ENCODE measurements at regions not wholly inside any gene's neighbourhood (a gene's known extent, or its start where the extent isn't known, plus 50 kb on each side); places are given as distances from the start of the nearest gene placed in this dataset.

DNA sequence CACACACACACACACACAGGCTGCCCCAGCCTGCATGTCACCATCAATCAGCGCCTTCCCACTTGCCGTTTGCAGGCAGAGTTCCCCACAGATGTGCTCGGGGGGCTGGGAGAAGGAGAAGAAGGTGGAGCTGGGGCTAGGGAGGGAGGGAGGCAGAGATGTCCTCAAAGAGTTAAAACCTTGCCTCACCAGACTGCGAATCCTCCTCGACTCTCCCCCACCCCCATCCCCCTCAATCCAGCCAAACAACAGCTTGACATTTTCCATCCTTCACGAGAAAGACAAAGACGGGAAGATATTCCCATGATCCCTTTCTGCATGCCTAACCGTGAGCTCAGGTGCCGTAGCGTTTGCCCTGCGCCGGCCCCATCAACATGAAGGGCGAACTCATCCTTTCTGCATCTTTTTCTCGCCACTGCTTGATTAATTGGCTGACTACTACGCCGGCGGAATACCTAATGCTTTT, 365.5 kb downstream of the MIAT start:
- FAIRE-seq: no peak

DNA sequence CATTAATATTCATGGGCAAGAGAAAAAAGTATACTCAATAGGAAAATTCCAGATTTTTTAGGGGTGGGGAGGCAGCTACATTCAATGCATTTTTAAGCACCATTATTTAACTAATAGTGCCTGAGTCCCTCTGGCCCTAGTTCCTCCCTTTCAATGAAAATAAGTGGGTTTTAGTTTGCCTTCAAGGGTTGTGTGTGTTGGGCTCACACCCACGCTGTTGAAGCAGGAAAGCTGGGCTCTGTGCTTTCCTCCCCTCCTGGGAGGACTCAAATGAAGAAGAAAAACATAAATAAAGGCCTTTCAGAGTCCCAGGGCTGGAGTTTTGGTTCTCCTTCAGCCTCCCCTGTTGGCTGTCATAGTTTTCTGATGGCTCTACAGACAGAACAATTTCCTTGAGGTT, 366.2 kb downstream of the MIAT start:
- FAIRE-seq: no peak

DNA sequence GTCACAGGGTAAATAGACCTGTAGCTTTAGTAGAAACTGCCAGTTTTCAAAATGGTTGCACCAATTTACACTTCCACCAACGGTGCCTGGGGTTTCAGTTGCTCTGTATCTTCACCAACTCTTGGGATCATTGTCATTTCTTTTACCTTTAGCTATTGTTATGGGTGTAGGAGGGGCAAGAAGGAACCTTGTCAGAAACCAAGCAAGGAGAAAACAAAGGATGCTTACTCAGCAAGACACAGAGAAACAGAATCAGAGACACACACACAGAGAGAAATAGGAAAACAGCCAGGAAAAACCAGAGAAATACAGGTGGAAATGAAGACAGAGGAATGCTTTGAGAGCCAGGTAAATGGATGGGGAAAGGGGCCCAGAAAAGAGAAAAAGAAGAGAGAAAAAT, 367.6 kb downstream of the MIAT start:
- FAIRE-seq: no peak

DNA sequence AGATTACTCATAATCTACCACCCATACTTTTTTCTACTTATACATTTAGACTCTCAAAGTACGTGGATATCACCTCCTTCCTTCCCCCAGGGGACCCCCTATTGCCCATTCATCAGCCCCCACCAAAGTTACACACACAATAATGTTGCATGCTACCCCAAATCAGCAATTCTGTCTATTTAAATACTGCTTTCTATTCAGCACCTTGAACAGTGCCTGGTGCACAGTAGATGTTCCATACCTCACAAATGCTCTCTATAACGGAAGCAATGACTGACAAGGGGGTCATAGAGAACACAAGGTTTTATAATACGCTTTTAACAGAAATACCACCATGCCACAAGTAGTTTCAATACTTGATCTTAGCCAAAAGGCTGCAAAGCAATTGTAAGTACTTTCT, 370.7 kb downstream of the MIAT start:
- no peak for FAIRE-seq

DNA sequence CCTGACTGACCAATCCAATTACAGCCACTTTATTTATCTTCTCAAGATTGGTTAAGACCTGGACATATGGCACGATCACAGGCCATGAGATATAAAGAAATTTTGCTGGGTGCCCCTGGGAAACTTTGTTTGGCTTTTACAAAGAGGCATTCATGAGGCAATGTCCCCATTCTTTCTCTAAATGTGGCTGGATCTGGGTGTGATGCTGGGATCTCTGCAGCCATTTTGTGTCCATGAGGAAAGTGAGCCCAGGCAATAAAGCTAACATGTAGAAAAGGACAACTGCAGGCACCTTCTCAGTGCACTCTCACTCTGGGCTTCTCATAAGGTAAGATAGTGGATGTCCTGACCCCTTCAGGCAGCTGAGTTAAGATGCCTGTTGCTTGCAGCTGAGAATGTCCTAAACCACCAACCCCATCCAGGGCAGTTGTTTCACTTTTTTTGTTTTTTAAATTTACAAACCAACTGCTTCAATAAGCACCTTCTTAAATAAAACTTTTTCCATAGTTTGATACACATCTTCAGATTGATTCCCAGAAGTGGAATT, 372.3 kb downstream of the MIAT start:
- FAIRE-seq: no peak

DNA sequence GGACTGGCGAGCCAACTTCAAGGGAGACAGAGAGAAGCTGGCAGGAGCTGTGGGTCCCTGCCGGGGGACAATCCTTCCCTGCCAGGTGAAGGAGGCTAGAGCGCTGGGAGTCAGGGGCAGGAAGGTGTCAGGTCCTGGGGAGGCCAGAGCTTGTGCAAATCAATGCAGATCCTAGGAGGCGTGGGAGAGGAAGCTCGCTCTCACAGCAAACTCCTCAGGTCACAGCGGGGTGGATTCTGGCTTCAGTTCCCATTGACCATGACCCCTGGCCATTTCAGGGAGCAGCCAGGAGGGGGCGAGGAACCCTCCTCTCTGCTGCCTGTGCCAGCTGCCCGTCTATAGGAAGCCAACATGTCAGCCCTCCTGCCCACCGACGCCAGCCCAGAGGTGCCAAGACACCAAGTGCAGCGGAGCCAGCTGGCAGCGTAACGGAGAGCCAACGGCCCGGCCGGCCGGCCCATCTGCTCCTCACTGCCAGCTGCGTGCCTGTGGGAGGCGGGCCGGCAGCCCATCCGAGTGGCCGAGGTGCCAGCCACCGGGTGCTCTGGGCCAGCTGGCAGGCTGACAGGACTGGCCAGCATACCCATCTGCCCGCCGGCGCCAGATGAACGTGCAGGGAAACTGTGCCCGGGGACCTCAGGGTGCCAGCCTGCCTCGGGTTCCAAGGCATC, 374.8 kb downstream of the MIAT start:
- no peak for FAIRE-seq

DNA sequence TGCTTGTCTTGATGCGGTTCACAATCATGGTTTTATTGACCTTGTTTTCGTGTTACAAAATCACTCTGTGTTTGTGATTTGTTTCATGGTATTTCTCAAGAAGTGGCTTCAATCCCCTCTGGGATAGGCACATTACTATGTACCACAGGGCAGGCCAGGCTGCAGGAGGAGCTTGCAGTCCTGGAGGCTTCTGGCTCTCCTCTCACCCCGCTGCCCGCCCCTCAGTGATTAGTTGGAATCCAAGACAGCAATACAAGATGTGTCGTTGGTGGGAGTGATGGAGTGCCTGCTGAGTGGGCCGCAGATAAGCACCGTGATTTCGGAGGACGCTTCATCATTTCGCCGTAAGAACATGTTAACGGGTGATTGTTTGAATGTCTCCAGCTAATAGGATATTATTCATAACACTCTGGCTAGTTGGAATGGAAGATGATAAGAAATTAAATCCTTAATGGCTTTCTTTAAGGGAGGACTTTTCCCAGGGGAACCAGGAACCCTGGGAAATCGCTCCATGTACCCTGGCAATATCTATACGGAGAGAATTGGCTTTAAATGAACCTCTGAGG, 384.4 kb downstream of the MIAT start:
- FAIRE-seq: no peak

DNA sequence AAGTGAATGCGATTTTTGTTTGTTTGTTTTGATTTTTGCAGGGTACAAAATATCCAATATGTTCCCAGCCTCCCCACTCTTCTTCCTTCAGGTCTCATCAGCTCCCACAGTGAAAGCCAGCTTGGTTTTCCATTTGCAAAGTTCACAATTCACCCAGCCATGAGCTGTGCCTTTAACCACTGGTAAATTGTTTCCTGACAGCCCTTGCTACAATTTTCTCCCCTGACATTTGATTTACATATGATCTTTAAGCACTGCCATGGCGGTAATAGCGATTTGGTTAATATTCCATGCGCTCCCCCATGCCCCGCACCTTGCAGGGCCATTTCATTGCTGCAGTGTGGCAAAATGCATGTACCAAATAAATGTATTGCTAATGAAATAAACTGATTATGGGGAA, 385.9 kb downstream of the MIAT start:
- no peak for FAIRE-seq

DNA sequence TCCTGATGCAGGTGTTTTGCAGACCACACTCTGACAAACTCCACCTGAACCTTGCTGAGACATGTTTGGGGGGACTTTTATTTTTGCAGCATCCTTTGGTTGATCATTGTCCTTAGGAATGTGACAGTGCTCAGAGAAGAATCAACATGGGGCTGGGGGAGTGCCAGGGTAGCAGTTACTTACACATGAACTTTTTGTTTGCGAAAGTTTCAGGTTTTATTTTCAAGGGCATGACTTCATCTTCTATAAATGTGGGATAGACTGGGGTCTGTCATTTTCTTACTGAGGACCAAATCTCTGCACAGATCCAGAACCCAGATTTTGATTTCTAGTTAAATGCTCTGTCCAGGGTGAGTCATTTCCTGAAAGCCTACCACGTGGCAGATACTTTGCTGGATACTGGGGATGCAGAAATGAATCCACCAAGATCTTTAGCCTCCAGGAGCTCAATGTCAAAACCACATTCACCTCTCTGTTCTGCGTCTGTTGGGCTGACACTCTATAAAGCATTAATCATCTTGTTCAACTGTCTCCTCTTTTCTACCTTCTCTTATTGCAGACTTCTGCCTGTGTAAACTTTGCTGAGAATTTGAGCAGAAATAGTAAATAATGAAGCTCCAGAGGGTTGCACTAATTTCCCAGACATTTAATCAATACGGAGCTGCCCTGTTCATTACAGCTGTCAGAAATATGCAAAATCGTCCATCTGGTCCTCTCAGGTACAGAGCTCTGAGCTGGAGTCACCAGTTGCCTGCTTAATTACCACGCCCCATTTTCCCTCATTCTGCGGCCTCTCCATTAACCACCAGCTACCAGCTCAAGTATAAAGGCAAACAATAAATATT, 387.9 kb downstream of the MIAT start:
- FAIRE-seq: no peak

DNA sequence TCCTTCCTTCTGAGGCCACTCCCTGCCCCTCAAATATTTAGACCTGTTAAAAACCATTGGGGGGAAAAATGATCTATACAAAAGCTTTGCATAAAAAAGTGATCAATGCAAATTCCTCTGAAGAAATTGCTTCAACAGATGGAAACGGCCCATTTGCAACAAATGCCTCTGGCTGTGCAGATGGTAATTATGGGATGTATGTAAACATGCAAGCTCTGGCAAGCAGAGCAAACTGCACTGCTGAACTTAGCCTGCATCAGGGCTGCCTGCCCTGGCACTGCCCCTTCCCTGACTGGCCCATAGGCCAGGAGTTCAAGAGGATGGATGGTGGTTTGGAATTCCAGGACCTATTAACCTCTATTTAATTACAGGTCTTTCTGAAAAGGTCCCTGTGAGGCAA, 388.7 kb downstream of the MIAT start:
- no peak for FAIRE-seq

DNA sequence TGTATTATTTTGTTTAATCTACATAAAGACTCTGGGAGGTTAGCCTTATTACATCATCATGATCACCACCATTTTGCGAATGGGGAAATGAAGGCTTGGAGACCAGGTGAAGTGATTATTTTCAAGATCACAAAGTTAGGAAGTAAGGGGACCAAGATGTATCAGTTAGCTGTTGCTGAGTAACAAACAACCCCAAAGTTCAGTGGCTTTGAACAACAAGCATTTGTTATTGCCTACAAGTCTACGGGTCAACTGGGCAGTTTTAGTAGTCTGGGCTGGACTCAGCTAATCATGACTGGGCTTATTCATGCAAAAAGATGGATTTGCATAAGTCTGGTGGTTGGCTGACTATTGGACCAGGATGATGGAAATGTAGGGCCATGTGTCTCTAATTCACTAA, 389.2 kb downstream of the MIAT start:
- no peak for FAIRE-seq

DNA sequence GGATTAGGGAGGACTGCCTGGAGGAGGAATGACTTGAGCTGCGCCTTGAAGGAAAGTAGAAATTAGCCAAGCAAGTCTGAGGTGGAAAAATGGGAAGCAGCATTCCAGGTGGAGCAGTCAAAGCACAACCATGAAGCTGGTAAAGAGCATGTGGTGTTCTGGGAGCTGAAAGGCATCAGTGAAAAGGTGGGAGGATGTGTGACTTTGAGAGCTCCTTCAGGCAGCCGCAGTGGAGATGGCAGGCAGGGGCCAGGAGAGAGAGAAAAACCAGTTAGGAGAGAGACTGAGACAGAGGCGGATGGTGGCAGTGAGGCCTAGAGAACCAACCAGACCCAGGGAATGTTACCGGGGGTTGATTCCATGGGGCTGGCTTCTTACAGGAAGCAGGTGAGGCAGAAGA, 393.4 kb downstream of the MIAT start:
- FAIRE-seq: no peak

DNA sequence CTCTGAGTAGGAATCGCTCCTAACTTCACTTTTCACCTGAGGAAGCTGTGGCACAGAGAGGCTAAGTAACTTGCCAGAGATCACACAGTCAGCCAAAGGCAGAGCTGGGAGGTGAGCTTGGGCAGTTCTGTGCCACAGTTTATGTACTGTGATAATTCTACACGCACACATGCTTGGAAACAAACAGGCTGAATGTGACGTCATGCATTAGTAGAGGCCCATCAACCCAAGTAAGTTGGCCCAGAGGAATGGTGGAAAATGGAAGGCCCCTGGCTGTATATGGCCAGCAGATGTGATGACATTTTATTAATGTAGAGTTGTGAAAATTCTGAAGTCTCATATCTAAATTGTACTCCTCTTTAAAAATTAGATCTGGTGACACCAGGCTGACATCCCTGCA, 394.0 kb downstream of the MIAT start:
- FAIRE-seq: no peak

DNA sequence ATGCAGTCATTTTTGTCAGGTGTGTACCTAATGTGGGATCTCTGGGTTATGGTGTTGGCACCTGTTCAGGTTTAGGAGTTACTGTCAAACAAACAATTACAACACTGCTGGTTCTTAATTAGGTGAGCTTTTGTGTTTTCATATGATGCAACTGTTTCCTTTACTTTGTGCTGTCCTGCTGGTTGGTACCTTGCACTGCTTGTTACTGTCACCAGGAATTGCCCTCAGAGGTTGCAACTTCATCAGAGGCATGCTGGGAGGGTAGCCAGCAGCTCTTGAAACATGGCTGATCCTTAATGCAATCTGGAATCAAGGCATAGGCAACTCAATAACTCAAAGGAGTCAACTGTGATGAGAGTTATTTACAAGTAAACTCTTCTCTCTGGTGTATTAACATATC, 400.3 kb downstream of the MIAT start:
- FAIRE-seq: no peak

DNA sequence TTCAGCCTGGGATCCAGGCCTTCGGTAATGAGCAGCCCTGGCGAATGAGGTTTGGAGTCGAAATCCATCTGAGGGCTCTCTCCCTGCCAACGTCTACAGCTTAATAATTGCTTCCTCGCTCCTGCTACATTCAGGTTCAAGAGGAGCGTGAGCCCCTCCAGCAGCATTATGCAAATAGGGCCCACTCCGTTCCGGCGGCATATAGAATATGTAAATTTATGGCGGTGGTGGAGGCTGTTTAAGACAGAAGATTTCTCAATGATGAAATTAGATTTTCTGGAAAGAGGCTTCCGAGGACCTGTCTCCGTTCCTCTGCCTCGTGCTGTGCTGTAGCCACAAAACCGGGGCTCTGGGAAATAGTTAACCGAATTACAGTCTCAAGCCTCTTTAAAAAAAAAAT, 402.8 kb downstream of the MIAT start:
- FAIRE-seq: no peak

DNA sequence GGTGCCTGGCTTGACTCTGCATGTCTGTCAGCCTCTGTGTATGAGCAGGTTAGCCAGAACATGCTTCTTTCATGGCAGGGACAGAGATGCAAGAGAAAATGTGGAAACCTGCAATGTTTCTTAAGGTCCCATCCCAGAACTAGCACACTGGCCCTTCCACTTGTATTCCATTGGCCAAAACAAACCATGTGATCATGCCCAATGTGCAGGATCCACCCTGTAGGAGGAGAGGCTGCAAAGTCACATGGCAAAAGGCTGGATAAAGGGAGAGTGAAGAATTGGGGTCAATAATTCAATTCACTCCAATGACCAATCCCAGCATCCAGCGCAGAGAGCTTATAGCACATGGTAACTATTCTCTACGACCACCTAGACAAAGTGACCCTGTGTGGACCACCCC, 405.5 kb downstream of the MIAT start:
- FAIRE-seq: no peak

DNA sequence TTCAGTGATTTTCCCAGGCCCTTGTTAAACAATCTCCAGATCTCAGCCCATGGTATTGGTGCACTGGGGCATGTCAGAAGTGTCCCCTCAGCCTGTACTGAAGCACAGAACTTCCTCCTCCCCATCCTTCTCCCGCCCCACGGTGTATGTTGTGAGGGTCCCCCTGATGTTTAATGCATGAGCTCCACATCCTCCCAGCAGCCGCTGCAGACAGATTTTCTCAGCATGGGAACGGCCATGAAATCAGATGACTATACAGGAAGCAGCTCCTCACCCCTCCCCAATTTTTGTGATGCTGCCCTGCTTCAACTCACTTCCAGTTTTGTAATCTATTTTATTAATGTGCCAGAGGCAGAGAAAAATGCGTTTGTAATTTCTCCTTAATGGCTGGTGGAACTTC, 406.0 kb downstream of the MIAT start:
- FAIRE-seq: no peak

DNA sequence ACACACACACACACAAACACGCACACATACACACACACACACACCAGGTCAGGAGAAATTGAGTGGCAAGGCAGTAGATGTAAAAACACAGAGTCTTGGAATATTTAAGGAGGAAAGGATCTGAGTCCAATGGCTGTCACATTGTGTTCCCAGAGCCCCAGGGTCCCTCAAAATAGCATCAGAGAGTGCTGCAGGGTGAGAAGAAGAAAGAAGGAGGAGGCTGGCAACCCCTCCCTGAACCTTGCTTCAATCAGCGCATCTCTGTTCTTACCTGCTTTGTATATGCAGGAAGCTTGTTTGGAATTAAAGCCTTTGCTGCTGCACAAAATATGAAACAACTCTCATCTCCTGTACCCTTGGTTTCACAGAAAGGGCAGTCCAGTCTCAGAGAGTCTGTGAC, 406.5 kb downstream of the MIAT start:
- FAIRE-seq: no peak

DNA sequence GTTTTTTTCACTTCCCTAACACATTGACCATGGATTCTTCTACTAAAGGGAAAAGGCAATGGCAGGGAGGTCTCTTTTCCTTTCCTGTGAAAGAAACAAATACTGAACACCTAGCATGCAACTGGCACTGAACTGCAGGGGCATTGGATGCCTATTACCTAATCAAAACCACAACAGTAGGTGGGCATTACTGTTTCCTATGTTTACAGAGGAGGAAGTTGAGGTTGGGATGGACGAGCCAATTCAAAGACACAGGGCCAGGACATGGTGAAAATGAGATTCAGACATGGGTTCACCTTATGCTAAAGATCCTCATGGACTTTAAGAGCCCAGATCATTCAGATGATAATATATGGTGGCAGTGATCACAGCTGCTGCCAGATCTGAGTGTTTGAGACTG, 407.0 kb downstream of the MIAT start:
- FAIRE-seq: no peak

DNA sequence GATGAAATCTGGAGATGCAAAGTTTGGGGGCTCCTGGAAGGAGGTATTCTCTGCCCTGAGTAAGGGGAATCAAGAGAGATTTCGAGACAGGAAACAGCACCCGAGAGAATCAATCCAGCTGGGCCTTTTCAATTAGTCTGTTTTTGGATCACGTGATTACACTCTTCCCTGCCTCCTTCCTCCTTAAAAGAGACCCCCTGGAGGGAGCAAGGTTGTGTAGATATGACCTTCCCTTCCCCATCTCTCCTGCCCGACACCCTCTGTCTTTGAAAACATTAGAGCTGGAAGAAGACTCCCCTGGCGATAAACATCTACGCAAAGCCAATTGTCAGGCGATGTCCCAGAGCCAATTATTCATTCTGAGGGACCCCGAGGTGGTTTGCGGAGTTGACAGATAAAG, 407.9 kb downstream of the MIAT start:
- no peak for FAIRE-seq

DNA sequence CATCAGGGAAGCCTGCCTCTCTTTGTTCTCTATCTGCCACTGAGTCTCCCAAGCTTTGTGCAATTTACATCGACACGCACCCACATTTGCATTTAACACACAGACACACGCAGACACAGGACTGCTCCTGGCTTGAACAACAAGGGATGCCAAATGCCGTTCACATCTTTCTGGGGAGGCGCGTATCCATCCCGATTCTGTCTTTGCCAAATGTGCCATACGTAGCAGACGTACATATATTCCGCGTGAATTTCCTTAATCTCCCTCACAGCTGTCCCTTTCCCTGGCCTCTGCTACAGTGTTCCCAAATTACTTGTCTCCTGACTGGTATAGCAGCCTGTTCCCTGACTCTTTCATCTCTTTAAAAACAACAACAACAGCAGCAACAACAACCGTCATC, 409.5 kb downstream of the MIAT start:
- FAIRE-seq: no peak

DNA sequence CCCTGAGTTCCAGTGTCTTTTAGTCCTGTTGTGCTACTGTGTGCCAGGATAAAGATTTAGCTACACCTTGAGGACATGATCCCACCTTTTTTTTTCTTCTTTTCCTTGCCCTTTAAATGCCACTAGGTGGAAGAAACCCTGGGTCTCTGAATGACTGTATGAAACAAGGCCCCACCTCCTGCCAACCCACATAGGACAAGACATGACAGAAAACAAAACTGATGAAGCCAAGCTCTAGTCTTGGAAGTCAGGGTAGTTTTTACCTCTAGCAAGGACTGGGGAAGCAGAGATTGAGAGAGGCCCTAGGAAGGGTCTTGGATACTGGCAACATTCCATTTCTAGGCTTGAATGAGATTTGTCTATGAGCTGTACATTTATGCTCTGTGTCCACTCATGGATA, 410.7 kb downstream of the MIAT start:
- FAIRE-seq: no peak

DNA sequence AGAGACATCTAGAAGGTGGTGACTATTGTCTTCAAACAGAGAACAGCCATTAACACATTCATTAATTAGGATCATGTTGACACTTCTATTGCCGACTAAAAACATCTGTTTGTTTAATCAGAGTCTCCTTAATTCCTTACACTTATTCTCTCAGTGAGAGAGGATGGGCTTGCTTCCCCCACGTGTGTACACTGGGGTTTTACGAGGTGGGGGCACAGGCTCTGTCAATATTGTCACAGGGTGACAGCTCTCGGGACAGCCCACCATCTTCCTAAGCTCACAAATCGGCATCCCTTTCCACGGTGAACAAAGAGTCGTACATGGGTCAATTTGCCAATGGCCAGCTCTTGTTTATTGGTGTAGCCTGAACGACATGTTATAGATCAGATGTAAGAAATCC, 413.2 kb downstream of the MIAT start:
- no peak for FAIRE-seq
